ENCODE measurements at regions not wholly inside any gene's neighbourhood (a gene's known extent, or its start where the extent isn't known, plus 50 kb on each side); places are given as distances from the start of the nearest gene placed in this dataset.

- TF ChIP-seq CTCF (IDR thresholded peaks at IDR 0.05) (no peak), POLR2A (IDR thresholded peaks at IDR 0.05) (no peak), EP300 (IDR thresholded peaks at IDR 0.05) (no peak), POLR2AphosphoS5 (IDR thresholded peaks at IDR 0.05) (no peak)
Observed at GRCh38 chr2:212797484-212798205, 259.0 kb upstream of the ERBB4 start.

All from gastroesophageal sphincter (tissue), 3 donors.